Tibial nerve (tissue), 4 donors: ENCODE measurements at regions not wholly inside any gene's neighbourhood (a gene's known extent, or its start where the extent isn't known, plus 50 kb on each side); places are given as distances from the start of the nearest gene placed in this dataset.

Experiments used
- CTCF ChIP-seq, 5 experiments: fragments of 200-600 bp in 3 of 5; fragments of 450-650 bp in 2 of 5; sonication (generic) in 3 of 5; IDR thresholded peaks; one replicate each; pipeline ENCODE4 v1.5.1; 2016 to 2019; ENCODE audit warnings: antibody characterized with exemption in 5 of 5, mild to moderate bottlenecking in 3 of 5, moderate library complexity in 2 of 5
- EP300 ChIP-seq, 2 donors: sonication (generic); formaldehyde crosslinking; IDR thresholded peaks; one replicate each; pipeline ENCODE4 v1.6.1; 2017; ENCODE audit warnings: antibody characterized with exemption in 2 of 2, mild to moderate bottlenecking in 1 of 2
- POLR2A ChIP-seq, 2 donors: fragments of 450-650 bp; IDR thresholded peaks; one replicate each; pipeline ENCODE4 v1.6.1; 2017; ENCODE audit warnings: antibody characterized with exemption in 2 of 2, mild to moderate bottlenecking in 2 of 2, moderate library complexity in 2 of 2

- TF ChIP-seq CTCF (IDR thresholded peaks at IDR 0.05): no peak
- TF ChIP-seq EP300 (IDR thresholded peaks at IDR 0.05): no peak
- no peak for TF ChIP-seq POLR2A (IDR thresholded peaks at IDR 0.05)
These were observed 180.3 kb upstream of the FER start for GRCh38 chr5:108567429-108567828.
